ENCODE measurements at regions not wholly inside any gene's neighbourhood (a gene's known extent, or its start where the extent isn't known, plus 50 kb on each side); places are given as distances from the start of the nearest gene placed in this dataset.

DNA sequence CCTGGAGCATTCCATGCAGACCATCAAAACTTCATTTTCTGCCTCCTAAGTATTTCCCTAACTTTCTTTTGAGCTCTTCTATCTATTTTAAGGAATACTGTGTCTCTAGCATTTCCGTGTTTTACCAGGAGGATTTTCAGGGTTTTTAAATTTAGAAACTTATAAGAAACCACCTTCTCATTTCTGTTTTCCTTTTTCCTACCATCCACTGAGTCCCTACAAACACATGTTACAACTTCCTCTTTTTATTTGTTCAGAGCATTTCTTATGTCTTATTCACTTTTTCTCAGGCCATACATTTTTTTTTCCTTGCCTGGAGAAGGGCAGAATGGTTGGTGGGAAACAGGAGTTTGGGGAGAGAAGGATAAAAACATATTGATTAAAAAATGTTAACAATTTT is 130.0 kb upstream of the BMP5 start:
- no peak for DNase-seq (ENCODE audit: low read depth in 4 of 4, low spot score in 2 of 4)

DNA sequence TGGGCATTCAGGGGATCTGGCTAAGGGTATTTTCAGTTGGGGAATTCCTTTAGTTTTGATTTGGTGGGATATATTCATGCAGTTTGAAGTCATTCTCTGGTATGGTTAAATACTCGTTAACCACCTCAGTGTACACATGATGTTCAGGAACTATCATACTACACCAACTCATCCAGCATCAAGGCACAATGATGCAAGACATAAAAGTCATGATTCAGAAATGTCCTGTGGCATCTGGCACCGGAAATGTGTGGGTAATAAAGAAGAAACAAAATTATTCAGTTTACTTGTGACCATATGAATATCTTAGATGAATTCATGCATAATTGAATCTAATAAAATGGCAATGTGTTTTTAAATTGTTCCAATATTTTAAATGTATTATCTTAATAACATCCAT is 129.0 kb upstream of the BMP5 start:
- DNase-seq (ENCODE audit: low read depth in 4 of 4, low spot score in 2 of 4): no peak

- DNase-seq (ENCODE audit: low read depth in 4 of 4, low spot score in 2 of 4): no peak
Observed at GRCh38 chr6:56003616-56004015, 128.2 kb upstream of the BMP5 start.

GRCh38 chr6:56002336-56002735 is 126.9 kb upstream of the BMP5 start:
- no peak for DNase-seq (ENCODE audit: low read depth in 4 of 4, low spot score in 2 of 4)

DNA sequence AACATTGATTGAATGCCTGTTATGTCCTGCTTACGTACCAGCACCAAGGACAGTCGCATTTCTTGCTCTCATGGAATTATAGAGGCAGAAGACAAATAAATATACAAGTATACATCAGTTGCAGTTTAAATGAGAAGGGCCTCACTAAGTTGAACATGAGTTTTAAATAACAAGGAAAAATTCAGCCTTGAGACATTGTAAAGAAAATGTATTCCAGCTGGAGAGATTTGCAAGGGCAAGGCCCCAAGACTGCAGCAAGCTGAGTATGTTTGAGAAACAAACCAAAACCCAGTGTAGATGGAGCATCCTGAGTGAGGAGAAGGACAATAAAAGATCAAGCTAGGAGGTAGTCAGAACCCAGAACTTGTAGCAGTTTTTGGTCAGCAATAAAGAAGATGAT is 123.2 kb upstream of the BMP5 start:
- no peak for DNase-seq (ENCODE audit: low read depth in 4 of 4, low spot score in 2 of 4)

DNA sequence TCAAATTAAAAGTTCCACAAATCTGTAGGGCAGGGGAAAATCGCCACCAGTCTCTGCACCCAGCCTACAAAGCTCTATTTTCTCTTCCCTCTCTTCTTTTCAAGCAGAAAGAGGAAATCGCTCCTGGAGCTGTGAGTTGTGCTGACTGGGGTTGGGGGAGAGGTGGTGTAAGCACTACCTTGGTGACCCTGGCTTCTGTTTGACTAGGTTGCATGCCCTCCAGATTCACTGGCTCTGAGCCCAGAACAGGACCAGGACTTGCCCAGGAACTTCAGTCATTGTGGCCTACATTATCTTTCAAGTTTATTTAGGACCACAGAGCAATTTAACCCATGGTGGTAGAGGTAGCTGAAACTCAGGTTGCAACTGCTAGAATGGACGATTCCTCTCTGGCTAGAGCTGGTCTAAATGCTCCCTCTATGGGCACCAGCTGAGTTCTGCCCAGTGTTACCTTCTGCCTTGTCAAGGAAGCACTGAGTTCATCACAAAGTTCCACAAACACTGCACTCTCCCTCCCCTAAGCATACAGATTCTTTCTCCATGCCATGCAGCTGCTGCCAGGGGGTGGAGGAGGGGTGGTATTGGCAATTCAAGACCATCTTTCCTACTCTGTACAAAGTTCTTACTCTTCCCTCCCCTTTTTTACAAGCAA is 122.0 kb upstream of the BMP5 start:
- no peak for DNase-seq (ENCODE audit: low read depth in 4 of 4, low spot score in 2 of 4)

- DNase-seq (ENCODE audit: low read depth in 4 of 4, low spot score in 2 of 4): no peak
Observed at GRCh38 chr6:55994531-55994930, 119.1 kb upstream of the BMP5 start.

DNA sequence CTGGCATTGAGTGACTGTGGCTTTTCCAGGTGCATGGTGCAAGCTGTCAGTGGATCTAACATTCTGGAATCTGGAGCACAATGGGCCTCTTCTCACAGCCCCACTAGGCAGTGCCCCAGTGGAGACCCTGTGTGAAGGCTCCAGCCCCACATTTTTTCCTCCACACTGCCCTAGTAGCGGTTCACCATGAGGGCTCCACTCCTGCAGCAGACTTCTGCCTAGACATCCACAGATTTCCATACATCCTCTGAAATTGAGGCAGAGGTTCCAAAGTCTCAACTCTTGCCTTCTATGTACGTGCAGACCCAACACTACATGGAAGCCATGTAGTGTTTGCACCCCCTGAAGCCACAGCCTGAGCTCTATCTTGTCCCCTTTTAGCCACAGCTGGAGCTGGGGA is 118.0 kb upstream of the BMP5 start:
- DNase-seq (ENCODE audit: low read depth in 4 of 4, low spot score in 2 of 4): no peak

DNA sequence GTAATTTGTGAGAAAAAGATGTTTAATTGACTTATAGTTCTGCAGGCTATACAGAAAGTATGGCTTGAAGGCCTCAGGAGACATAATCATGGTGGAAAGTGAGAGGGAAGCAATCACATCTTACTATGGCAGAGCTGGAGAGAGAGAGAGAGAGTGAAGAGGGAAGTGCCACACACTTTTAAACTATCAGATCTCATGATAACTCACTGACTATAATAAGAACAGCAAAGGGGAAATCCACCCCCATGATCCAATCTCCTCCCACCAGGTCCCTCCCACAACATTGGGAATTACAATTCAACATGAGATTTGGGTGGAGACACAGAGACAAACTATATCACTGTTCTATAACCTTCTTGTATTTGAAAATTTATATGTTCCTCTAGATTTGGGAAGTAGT is 117.2 kb upstream of the BMP5 start:
- no peak for DNase-seq (ENCODE audit: low read depth in 4 of 4, low spot score in 2 of 4)

- DNase-seq (ENCODE audit: low read depth in 4 of 4, low spot score in 2 of 4): no peak
Observed at GRCh38 chr6:55985309-55985708, 109.9 kb upstream of the BMP5 start.

GRCh38 chr6:55983861-55984260 is 108.5 kb upstream of the BMP5 start:
- DNase-seq (ENCODE audit: low read depth in 4 of 4, low spot score in 2 of 4): no peak

GRCh38 chr6:55981660-55982059 is 106.3 kb upstream of the BMP5 start:
- no peak for DNase-seq (ENCODE audit: low read depth in 4 of 4, low spot score in 2 of 4)

DNA sequence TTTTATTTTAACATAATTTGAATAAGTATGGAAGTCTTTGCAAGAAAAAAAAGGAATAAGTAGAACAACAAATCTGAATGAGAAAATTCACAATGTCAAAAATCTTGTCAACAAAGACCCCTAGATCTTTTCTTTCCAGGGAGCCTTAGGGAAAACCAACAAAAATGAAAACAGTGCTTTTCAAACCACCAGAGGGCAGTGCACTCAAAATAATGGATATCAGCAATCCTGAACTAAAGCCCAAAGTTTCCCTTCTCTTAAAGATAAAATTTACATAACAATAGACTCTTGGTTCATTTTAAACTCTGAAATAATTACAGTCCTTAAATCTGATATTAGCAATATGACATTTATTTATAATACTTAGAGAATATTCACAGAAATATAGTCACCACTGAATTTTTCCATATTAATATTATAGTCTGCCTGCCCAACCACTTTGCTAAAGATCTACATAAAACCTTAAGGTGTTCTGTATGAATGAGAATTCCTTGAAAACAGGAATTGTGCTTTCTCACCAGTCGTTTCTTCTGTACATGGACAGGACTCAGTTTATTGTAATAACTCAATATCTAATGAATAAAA is 105.3 kb upstream of the BMP5 start:
- peak in 1 of 4 donors; percentile 44 for DNase-seq (ENCODE audit: low read depth in 4 of 4, low spot score in 2 of 4)

DNA sequence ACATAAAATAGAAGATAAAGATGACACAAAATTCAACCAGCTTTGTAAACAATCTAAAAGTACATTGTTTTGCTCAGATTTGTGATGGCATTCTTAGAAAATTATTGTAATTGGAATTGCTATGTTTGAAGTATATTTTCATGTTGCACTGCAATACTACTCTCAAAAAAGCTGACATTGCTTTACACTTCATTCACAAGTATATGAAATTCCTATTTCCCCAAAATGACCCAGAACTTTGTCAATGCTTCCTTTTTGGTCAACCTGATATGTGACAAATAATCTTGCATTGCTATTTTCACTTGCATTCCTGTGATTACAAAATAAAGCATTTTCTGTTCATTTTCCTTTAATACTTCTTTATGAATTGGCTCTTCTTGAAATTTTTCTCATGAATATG is 104.1 kb upstream of the BMP5 start:
- DNase-seq (ENCODE audit: low read depth in 4 of 4, low spot score in 2 of 4): no peak

- DNase-seq (ENCODE audit: low read depth in 4 of 4, low spot score in 2 of 4): no peak
Observed at GRCh38 chr6:55977959-55978665, 102.7 kb upstream of the BMP5 start.

DNA sequence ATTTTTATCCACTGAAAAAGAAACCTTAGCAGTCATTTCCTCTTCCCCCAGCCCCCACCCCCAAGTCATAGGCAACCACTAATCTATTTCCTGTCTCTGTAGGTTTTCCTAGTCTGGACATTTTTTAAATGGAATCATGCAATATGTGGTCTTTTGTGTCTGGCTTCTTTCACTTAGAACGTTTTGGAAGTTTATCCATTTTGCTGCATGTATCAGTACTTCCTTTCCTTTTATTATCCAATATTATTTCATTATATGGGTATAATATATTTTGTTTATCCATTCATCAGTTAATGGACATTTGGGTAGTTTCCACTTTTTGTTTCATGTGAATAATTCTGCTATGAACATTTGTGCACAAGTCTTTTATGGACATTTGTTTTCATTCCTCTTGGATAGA is 99.3 kb upstream of the BMP5 start:
- no peak for DNase-seq (ENCODE audit: low read depth in 4 of 4, low spot score in 2 of 4)

DNA sequence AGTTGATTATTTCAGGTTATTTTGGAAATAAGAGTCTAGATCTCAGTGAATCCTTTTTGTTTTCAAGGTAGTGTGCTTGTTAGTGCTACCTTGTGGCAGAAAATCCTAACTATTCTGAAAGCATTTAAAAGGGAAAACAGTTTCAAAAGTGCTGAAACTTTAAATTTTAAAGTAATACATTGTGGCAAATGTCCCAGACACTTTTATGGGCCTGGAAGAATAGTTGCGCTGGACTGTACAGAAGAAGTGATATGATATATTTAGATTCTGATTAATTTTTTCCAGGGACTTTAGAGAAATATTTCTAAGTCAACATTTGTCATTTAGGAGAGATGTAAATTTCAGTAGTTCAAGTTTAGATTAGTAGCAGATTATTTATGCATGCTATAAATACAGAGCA is 96.7 kb upstream of the BMP5 start:
- DNase-seq (ENCODE audit: low read depth in 4 of 4, low spot score in 2 of 4): no peak

DNA sequence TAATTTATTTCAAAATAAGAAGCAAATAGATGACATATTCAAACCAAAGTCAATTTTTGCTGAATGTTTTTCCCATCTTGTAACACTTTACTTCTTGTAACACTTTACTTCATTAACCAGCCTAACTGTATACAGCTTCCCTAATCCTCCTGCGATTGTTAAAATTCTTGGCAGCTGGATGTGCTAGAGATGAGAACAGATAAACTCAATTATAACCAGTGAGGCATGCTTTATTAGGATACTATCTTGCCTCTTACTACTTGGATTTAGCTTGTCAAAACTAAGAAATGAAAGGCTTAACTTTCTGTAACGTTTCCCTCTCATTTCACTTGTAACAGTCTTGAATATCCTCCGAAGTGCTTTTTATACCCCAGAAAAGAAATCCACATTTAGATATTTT is 94.1 kb upstream of the BMP5 start:
- DNase-seq (ENCODE audit: low read depth in 4 of 4, low spot score in 2 of 4): no peak

DNA sequence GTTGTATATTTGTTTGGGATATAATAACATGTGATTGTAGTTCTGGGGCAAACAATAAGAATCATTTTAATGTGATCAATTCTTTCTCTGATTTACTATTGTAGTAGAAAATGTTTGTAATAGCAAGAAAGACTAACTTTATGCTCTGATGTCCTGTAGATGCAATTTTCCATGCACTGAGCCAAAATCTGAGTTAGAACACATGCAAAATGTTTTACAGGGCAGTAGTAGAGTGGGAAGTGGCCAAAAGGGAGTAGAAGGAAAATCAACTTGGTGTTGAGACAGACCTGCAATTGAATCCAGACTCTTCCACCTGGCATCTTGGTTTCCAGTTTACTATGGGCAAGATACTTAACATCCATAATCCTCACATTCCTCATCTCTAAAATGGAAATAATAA is 93.5 kb upstream of the BMP5 start:
- DNase-seq (ENCODE audit: low read depth in 4 of 4, low spot score in 2 of 4): no peak

- no peak for DNase-seq (ENCODE audit: low read depth in 4 of 4, low spot score in 2 of 4)
Observed at GRCh38 chr6:55964136-55964535, 88.7 kb upstream of the BMP5 start.

DNA sequence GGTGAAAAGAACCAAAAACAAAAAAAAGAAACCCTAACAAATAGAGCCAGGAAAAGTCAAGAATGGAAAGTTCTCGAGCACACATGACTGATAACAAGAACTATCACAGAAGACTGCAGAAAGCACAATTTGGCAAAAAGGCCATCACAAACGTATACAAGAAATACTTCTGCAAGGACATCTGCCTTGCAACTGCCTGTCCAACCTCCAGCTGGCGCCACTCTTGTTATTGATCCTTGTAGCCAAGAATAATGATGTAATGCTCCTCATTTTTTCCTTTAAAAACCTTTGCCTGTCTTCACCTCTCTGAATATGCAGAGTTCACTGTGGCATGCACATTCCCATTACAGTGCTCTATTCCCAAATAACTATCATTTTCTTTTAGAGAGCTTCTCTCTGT is 87.9 kb upstream of the BMP5 start:
- no peak for DNase-seq (ENCODE audit: low read depth in 4 of 4, low spot score in 2 of 4)

GRCh38 chr6:55960344-55960743 is 85.0 kb upstream of the BMP5 start:
- no peak for DNase-seq (ENCODE audit: low read depth in 4 of 4, low spot score in 2 of 4)

Data from left renal cortex interstitium (tissue), 4 donors.